GM21515 (cell line): ENCODE measurements at regions not wholly inside any gene's neighbourhood (a gene's known extent, or its start where the extent isn't known, plus 50 kb on each side); places are given as distances from the start of the nearest gene placed in this dataset.

ENCODE experiments used
- ATAC-seq: cut with Tn5 transposase; IDR thresholded peaks from one replicate; pipeline ENCODE4 v1.9.1; 2021; ENCODE audit not compliant: unreplicated experiment

- no peak for ATAC-seq
These were observed 502.5 kb upstream of the GHITM start for GRCh38 chr10:83636826-83637225.

- no peak for ATAC-seq
These were observed 491.8 kb upstream of the GHITM start for GRCh38 chr10:83647526-83647925.

GRCh38 chr10:83648201-83648600 lies 491.1 kb upstream of the GHITM start:
- no peak for ATAC-seq

- ATAC-seq = no peak
These were observed 489.8 kb upstream of the GHITM start for GRCh38 chr10:83649471-83649870.

GRCh38 chr10:83654689-83655088 lies 484.6 kb upstream of the GHITM start:
- no peak for ATAC-seq

GRCh38 chr10:83656924-83657323 lies 482.4 kb upstream of the GHITM start:
- no peak for ATAC-seq

GRCh38 chr10:83657487-83657886 lies 481.8 kb upstream of the GHITM start:
- ATAC-seq = no peak

GRCh38 chr10:83663918-83664317 lies 475.4 kb upstream of the GHITM start:
- ATAC-seq = no peak

- ATAC-seq = no peak
These were observed 472.5 kb upstream of the GHITM start for GRCh38 chr10:83666762-83667161.

GRCh38 chr10:83667594-83667993 lies 471.7 kb upstream of the GHITM start:
- ATAC-seq = no peak

- ATAC-seq = no peak
These were observed 466.0 kb upstream of the GHITM start for GRCh38 chr10:83673316-83673715.

- ATAC-seq = peak; percentile 23
These were observed 461.5 kb upstream of the GHITM start for GRCh38 chr10:83677795-83678194.

- no peak for ATAC-seq
These were observed 460.5 kb upstream of the GHITM start for GRCh38 chr10:83678850-83679249.

GRCh38 chr10:83680470-83680891 lies 458.8 kb upstream of the GHITM start:
- peak; percentile 98 for ATAC-seq

- ATAC-seq = no peak
These were observed 456.9 kb upstream of the GHITM start for GRCh38 chr10:83682414-83682813.

GRCh38 chr10:83685458-83685857 lies 453.9 kb upstream of the GHITM start:
- no peak for ATAC-seq

- no peak for ATAC-seq
These were observed 447.3 kb upstream of the GHITM start for GRCh38 chr10:83691791-83692596.

- ATAC-seq = no peak
These were observed 440.4 kb upstream of the GHITM start for GRCh38 chr10:83698899-83699298.

- no peak for ATAC-seq
These were observed 437.5 kb upstream of the GHITM start for GRCh38 chr10:83701799-83702198.

GRCh38 chr10:83702731-83703130 lies 436.6 kb upstream of the GHITM start:
- no peak for ATAC-seq

- ATAC-seq = no peak
These were observed 433.2 kb upstream of the GHITM start for GRCh38 chr10:83706120-83706519.

GRCh38 chr10:83706952-83707582 lies 432.2 kb upstream of the GHITM start:
- ATAC-seq = no peak

GRCh38 chr10:83713423-83713822 lies 425.9 kb upstream of the GHITM start:
- no peak for ATAC-seq
